ENCODE measurements at regions not wholly inside any gene's neighbourhood (a gene's known extent, or its start where the extent isn't known, plus 50 kb on each side); places are given as distances from the start of the nearest gene placed in this dataset.
A peak's percentile ranks its signal among the peaks of the same experiment; 100 is the strongest.

DNA sequence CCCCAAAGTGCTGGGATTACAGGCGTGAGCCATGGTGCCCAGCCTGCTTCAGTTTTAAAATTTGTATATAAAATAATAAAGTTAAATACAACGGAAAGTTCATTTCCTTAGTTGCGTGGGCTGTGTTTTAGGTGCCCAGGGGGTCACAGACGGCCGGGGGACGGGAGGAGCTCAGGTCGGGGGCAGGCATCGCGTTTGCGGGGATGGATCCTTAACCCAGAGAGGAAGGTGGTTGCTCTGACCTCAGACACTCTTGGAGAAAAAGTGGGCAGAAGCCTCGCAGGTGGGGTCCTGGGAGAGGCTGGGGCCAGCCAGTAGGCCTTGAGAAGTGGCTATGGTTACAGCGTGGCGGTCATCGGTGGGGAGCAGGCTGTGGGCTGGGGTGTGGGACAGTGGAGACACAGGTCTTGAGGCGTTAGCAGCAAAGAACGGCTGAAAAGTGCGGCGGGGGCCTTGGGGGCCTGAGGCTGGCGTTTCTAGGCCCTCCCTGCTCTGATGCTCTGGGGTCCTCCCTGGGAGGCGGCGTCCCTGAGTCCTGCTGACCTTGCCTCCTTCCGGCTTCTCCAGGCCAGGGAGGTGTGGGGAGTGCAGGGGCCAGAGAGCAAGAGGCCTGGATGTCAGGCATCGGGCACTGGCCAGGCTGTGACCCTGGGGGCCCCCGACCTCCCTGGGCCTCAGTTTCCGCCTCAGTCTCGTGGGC is 54.4 kb downstream of the UNCX start:
- DNase-seq: no peak

GRCh38 chr7:1287752-1288201 is 55.1 kb downstream of the UNCX start:
- DNase-seq: no peak

DNA sequence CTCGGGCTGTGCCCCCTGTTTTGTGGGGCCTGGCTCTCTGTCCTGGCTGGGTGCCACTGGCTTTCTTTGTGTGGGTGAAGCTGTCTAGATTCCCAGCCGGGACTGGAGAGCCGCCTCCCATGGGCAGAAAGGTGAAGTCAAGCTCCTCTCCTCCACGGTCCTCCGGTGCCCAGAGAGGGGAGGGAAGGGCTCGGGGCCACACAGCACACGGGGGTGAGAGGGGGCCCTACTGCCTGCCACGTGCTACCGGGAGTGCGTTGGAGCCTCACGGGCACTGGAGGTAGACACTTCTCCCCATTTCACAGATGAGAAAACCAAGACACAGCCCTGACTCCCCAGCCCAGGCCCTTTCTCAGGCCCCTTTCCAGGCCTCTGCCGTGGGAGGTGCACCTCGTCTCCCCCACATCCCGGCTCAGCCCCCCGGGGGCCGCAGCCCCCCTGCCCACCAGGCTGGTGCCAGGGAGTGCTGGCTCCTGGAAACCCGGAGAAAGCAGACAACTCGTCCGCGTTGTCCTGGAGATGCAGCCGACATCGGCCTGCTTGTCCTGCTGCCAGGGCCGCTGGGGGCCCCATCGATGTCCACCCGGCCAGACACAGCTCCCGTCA is 55.8 kb downstream of the UNCX start:
- no peak for DNase-seq

- no peak for DNase-seq
Observed at GRCh38 chr7:1288996-1289551, 56.4 kb downstream of the UNCX start.

DNA sequence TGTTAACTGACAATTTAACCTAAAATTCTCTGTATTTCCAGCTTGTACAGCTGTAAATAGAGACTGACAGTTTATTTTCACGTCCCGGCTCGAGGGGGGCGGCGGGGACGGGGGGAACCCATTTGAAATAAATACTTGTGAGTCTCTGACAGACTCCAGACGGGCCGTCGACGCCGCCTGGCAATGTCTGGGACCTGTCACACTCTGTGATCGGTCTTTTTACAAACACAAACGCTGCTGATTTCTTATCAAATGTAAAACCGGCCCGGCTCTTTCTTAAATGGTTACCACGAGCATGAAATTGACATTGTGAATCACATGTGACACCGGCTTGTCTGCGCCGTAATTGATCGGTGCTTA is 57.0 kb downstream of the UNCX start:
- DNase-seq: no peak

DNA sequence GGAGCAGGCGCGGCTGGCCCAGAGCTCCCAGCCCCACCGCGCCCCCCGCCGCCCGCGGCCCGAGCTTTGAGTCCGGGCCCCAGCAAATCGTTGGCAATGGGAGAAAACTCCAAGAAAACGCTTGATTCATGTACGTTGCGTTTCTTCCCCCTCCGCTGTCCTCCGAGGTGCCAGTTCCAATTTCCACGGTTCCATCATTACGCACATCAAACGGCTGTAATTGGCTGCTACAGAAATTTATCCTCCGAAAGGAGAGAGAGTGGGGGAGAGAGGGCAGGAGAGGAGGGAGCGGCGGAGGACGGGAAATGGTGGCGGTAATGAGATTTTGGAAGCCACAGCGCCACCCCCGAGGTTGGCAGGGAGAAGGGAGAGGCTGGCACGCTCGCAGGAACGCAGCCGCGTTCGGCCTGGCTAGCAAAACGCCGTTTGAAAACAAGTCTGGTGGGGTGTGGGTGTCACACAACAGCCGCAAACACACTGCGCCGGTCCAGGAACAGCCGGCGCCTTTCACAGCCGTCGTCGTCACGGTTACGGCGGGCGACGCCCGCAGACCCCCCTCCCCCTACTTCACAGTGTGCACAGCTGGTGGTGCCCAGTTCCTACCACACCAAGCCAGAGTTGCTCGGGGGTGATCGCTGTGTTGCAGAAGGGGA is 57.5 kb downstream of the UNCX start:
- DNase-seq: peak; percentile 90

- no peak for DNase-seq
Observed at GRCh38 chr7:1290679-1291356, 58.1 kb downstream of the UNCX start.

GRCh38 chr7:1291357-1291689 is 58.7 kb downstream of the UNCX start:
- DNase-seq: no peak

DNA sequence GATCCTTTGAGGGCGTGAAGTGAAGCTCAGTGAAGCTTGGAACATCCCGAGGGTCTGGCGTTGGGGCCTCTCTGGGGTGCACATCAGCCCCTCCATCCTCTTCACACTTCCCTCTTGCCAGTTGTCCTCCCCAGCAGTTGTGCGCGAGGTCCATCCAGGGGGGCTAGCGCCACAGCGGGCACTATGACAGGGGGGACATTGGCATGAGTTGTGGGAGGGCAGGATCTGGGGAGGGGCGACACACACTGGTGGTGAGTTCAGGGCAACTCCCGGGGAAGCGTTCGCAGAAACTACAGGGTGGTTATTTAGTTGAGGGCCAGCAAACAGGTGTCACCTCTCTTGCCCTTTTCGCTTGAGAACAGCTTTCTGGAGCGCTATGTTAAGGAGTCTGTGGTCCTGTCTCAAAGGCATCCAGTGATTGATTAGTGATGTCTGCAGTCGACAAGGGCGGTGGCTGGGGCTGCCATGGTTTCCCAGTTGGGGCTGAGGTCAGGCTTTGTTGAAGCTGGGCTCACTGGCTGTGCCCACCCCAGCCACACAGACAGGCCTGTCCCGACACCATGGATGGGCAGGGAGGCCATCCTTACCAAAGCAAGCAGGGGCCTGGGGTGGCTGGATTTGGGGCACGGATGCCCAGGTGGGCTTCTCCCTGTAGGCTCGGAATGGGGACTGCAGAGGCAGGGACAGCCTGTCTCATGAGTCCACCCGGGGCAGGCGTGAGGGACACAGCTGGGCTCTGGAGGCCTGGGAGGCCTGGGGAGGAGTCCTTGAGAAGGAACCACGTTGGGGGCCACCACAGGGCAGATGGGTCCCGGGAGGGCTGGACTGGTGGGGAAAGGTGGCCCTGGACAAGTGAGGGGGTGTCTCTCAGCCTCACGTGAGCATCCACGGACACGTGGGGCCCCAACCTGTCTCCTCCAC is 59.4 kb downstream of the UNCX start:
- no peak for DNase-seq

DNA sequence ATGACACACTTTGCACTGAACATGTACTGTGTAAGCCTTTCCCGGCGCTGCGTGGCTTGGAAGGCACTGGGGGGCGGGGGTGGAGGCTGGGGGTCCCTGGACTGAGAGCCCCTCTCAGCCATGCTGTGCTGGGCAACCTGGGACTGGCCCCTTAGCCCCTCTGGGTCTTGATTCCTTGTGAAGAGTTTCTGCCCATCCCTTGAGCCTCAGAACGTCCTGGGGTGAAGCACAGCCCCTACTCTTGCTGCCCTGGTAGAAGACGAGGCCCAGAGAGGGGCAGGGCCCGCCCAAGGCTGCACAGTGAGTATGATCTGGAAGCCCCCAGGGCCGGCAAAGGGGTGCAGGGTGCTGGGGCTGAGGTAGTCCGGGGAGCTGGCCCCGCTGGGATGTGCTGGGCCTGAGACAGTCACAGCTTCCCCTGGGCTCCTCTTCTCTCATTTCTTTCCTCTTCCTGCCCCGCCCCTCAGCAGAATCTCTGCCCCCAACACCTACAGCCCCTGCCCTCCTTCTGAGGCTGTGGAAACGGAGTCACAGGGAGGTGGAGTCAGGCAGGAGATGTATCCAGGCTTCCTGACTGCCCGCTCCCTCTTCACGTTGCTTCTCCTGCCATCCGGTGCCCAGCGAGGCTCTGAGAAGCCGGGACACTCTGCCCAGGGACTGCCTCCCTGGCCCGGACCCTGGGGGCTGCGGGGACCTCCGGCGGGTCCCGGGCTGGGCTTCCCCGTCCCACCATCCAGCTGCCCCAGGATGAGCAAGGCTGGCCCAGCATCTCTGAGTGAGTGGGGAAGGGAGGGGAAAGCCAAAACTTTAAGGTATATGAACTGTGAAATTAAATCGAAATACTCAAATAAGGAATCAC is 60.5 kb downstream of the UNCX start:
- DNase-seq: no peak

GRCh38 chr7:1293950-1294411 is 61.3 kb downstream of the UNCX start:
- DNase-seq: no peak

DNA sequence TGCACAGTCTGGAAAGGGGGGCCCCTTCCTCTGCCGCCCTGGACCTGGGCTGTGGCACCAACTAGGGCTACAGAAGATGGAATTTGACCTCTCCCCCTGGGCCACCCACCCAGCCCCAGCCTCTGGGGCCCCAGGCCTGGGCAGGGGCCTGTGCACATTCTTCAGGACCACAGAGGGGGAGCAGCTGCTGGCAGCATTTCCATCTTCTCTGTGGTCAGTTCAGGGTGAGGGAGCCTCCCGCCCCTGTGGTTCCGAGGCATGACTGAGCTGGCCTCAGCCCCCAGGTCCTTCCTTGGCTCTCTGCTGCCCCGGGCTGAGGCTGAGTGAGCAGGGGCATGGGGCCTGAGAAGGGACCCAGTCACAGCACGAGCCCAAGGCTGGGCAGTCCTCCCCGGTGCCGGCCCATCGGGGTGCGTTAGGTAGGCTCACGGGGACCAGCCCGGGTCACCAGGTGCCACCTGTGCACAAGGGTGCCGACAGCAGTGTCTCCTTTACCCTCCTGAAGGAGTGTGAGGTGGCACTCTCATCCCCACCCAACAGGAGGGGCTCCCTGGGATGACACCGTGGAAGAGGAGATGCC is 63.2 kb downstream of the UNCX start:
- DNase-seq: no peak

- no peak for DNase-seq
Observed at GRCh38 chr7:1296356-1296981, 63.8 kb downstream of the UNCX start.

DNA sequence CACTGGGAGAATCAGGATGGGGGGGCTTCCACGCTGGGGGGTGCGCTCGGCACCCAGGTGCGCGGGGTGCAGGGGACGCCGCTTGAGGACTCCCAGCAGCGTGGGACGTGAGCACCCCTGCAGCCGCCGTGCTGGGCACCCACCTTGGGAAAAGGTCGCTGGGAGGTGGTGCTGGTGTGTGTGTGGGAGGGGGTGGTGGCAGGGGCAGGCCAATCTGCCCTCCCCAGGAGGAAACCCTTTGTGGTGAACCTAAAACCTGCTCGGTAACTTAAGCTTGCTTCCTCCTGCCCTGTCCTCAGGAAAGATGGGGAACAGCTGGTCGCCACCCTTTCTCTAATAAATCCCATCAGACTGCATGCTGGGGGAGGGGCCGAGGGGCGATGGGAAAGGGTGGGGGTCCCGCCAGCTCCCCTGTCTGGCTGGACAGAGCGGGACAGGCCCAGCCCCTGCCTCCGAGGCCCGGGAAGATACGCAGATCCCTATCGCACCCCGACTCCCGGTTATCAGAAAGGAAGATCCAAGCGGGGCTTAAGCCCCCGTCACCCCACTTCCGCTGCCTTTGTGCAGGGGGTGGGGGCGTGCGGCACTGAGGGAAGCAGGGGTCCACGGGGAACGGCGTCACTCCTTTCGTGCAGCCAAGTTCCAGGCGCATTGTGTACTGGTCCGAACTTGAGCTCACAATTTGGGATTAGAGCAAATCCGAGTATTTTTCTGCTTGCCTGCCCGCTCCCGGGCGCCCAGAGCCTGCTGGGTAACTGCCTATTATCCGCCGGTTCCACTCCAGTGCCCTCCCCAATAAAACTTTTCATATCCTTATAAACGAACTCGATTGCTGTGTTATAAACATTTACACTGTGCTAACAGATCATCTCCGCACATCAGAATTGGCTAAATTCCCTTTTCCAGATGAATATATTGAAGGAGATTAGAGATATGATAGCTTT is 64.6 kb downstream of the UNCX start:
- DNase-seq: no peak

DNA sequence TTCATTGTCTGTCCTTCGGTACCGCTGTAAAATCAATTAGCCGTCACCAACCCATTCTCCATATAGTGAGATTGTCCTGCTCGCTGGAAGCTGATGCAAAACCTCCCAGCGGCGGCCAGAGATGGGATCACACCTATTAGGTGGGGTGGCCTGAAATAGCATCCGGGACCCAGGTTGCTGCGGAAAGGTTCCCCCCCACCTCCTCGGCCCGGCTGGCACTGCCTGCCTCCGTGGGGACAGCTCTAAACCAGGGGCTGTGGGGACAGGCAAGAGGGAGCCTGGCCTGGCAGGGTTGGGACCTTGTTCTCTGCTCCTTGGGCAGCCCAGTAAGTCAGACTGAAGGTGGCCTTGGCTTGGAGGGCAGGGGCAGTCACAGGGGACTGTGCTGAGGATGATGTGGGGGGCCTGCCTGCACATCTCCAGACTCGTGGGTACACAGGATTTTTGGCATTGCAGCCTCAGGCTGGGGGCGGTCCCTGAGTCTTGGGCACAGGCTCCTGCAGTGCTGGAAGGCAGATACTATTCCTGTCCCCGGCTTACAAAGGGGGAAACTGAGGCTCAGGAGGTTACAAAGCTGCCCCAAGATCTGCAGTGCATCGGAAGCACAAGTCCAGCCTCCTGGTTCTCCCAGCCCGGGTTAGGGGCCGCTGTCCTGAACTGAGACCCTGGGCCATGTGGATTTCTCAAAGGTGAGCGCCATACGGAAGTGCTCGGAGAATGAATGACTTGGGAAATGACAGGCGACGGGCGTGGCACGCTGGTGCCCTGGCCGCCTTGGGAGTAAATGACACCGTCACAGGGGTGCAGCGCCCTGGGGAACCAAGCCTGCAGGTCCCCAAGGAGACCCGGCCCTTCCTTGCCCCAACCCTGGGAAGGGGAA is 65.6 kb downstream of the UNCX start:
- no peak for DNase-seq

GRCh38 chr7:1298931-1299885 is 66.5 kb downstream of the UNCX start:
- no peak for DNase-seq

DNA sequence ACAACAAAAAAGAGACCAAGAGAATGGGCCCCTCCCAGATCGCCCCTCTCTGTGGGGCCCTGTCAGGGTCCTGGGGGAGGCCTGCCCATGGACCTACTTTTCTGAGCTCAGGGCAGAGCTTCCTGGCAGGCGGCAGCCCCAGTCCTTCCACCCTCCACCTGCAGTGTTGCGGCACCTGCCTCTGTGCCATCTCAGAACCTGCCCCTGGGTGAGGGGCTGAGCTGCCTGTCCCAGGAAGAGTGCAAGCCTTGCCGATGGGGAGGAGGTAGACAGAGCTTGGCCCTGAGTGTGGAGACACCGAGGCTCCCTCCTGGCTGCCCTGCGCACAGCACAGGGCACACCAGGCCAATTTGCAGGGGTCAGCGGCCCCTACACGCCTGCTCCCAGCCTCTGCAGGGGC is 67.5 kb downstream of the UNCX start:
- DNase-seq: no peak

All from COR-L47 (cell line).